K562 (cell line): ENCODE measurements at regions not wholly inside any gene's neighbourhood (a gene's known extent, or its start where the extent isn't known, plus 50 kb on each side); places are given as distances from the start of the nearest gene placed in this dataset.

Experiments used
- ATAC-seq: fragments of 200-7000 bp; cut with Tn5 transposase; 3 replicates; pipeline ENCODE4 v1.9.1; 2020; ENCODE audit warnings: moderate library complexity
- BruUV-seq: library from RNA; stranded (reverse); fragments of 400-500 nt; replicated peaks from 2 replicates; lab custom pipeline; 2021; lab: Mats Ljungman, UMichigan
- CTCF ChIA-PET: fragments of 300-600 bp; formaldehyde crosslinking; extraction: SDS; loops from one replicate; lab custom pipeline; 2021; ENCODE audit warnings: low intra/inter-chr PET ratio; lab: Yijun Ruan, JAX
- POLR2A ChIA-PET: fragments of 300-600, 350-650 bp; sonication (Branson Sonifier 250); formaldehyde crosslinking; extraction: SDS; loops from one replicate; lab custom pipeline; 2021; ENCODE audit warnings: antibody characterized with exemption, inconsistent platforms; lab: Yijun Ruan, JAX
- DNase-seq, 4 experiments: peaks; one replicate each; pipeline versions ENCODE4 v3.0.0 to v3.0.0-alpha.2; 2011 to 2018; ENCODE audit warnings: low spot score in 3 of 4, mixed read lengths in 3 of 4; ENCODE audit errors: extremely low read depth in 1 of 4
- FAIRE-seq: peaks from 2 replicates; lab custom pipeline; 2011; peaks lifted over from hg19 to GRCh38; lab: Jason Lieb, UNC
- H2AFZ ChIP-seq: 2 replicates; pipeline ENCODE4 v1.6.0; 2011; ENCODE audit warnings: low read depth, low read length, control low read depth, inconsistent platforms
- H3K27ac ChIP-seq: fragments of 200-600 bp; 3 replicates; pipeline ENCODE4 v1.8.0; 2011; ENCODE audit warnings: low read depth, mild to moderate bottlenecking, control low read depth, inconsistent platforms, low read length, moderate library complexity, mixed read lengths; ENCODE audit errors: extremely low read depth
- H3K27me3 ChIP-seq, 2 experiments: fragments of 300-600 bp in 1 of 2; 2 replicates in 1 of 2; 3 replicates in 1 of 2; pipeline versions ENCODE4 v1.6.0 to v1.8.0; 2011; ENCODE audit warnings: inconsistent platforms in 2 of 2, low read length in 2 of 2, mild to moderate bottlenecking in 1 of 2, mixed read lengths in 1 of 2, moderate library complexity in 1 of 2; ENCODE audit not compliant: control insufficient read depth in 2 of 2, insufficient read depth in 2 of 2
- H3K36me3 ChIP-seq: fragments of 300-600 bp; 3 replicates; pipeline ENCODE4 v1.8.0; 2011; ENCODE audit warnings: mild to moderate bottlenecking, low read length, inconsistent platforms; ENCODE audit not compliant: control insufficient read depth, insufficient read depth
- H3K4me1 ChIP-seq, 2 experiments: fragments of 200-600 bp in 1 of 2; replicated peaks in 1 of 2; 2 replicates in 1 of 2; 3 replicates in 1 of 2; pipeline versions ENCODE4 v1.5.1 to v1.8.0; 2011; ENCODE audit warnings: inconsistent platforms in 2 of 2, low read length in 2 of 2, mild to moderate bottlenecking in 1 of 2, mixed read lengths in 1 of 2, moderate library complexity in 1 of 2; ENCODE audit not compliant: control insufficient read depth in 2 of 2, insufficient read depth in 2 of 2
- H3K4me2 ChIP-seq: 2 replicates; pipeline ENCODE4 v1.6.1; 2011; ENCODE audit warnings: low read length, control low read depth, inconsistent platforms, mixed read lengths; ENCODE audit not compliant: insufficient read depth
- H3K4me3 ChIP-seq: fragments of 200-600 bp; sonication (generic), shearing (Covaris generic); 2 replicates; pipeline ENCODE4 v1.5.1; 2016; ENCODE audit warnings: control low read depth, inconsistent platforms
- H3K79me2 ChIP-seq: fragments of 200-600 bp; 3 replicates; pipeline ENCODE4 v1.8.0; 2011; ENCODE audit warnings: low read length, inconsistent platforms; ENCODE audit not compliant: control insufficient read depth, insufficient read depth
- H3K9ac ChIP-seq, 2 experiments: 2 replicates each; pipeline versions ENCODE4 v1.6.0 to v1.6.1; 2011; ENCODE audit warnings: low read depth in 2 of 2, low read length in 2 of 2, control low read depth in 1 of 2, inconsistent platforms in 1 of 2, mild to moderate bottlenecking in 1 of 2, mixed read lengths in 1 of 2; ENCODE audit not compliant: insufficient read depth in 1 of 2
- H3K9me1 ChIP-seq: one replicate; pipeline ENCODE4 v1.6.0; 2011; ENCODE audit warnings: inconsistent platforms, mild to moderate bottlenecking, low read length, moderate library complexity; ENCODE audit not compliant: control insufficient read depth, insufficient read depth
- H3K9me3 ChIP-seq: replicated peaks from 2 replicates; pipeline ENCODE4 v1.5.1; 2011; ENCODE audit warnings: low read depth, low read length, inconsistent platforms; ENCODE audit not compliant: control insufficient read depth, insufficient read depth
- H4K20me1 ChIP-seq: replicated peaks from 2 replicates; pipeline ENCODE4 v1.6.1; 2011; ENCODE audit warnings: low read length, inconsistent platforms, mixed read lengths; ENCODE audit not compliant: control insufficient read depth, insufficient read depth
- ARID1B ChIP-seq: fragments of 450-650 bp; IDR thresholded peaks from 2 replicates; pipeline ENCODE4 v1.6.1; 2016; ENCODE audit warnings: antibody characterized with exemption, mild to moderate bottlenecking, inconsistent platforms
- CBX2 ChIP-seq: fragments of 200-600 bp; sonication (generic); IDR thresholded peaks from one replicate; pipeline ENCODE4 v1.6.1; 2012; ENCODE audit warnings: mild to moderate bottlenecking, low read length, inconsistent platforms; ENCODE audit not compliant: insufficient read depth, poor library complexity, severe bottlenecking
- ELF2 ChIP-seq: fragments of 250-450 bp; sonication (Bioruptor Pico); IDR thresholded peaks from 2 replicates; pipeline ENCODE4 v1.5.0; 2021; ENCODE audit warnings: mild to moderate bottlenecking
- FOXA1 ChIP-seq: fragments of 450-650 bp; IDR thresholded peaks from 2 replicates; pipeline ENCODE4 v1.6.1; 2016; ENCODE audit warnings: mild to moderate bottlenecking, borderline replicate concordance
- GTF2A2 ChIP-seq: IDR thresholded peaks from 2 replicates; pipeline ENCODE4 v1.6.1; 2016; ENCODE audit warnings: mild to moderate bottlenecking, missing genetic modification characterization, missing compliant biosample characterization
- MYNN ChIP-seq, 2 experiments: sonication (generic); formaldehyde crosslinking in 1 of 2; IDR thresholded peaks; 2 replicates each; pipeline versions ENCODE4 v1.5.0 to v1.6.1; 2016 to 2020; ENCODE audit warnings: antibody characterized with exemption in 1 of 2, missing genetic modification reagents in 1 of 2
- PML ChIP-seq: IDR thresholded peaks from 2 replicates; pipeline ENCODE4 v1.6.1; 2012; ENCODE audit warnings: low read length, inconsistent platforms
- POLR2AphosphoS2 ChIP-seq: IDR thresholded peaks from 2 replicates; pipeline ENCODE4 v1.6.1; 2012; ENCODE audit warnings: low read length, improper control_type of control experiment
- ZC3H4 ChIP-seq: sonication (generic); formaldehyde crosslinking; IDR thresholded peaks from 2 replicates; pipeline ENCODE4 v1.9.0; 2021; ENCODE audit warnings: missing genetic modification reagents, borderline replicate concordance
- ZFX ChIP-seq: sonication (generic); formaldehyde crosslinking; IDR thresholded peaks from 2 replicates; pipeline ENCODE4 v1.8.0; 2022; ENCODE audit warnings: mild to moderate bottlenecking, missing genetic modification reagents, moderate library complexity
- ZNF143 ChIP-seq: sonication (generic); formaldehyde crosslinking; IDR thresholded peaks from 2 replicates; pipeline ENCODE4 v1.9.0; 2022; ENCODE audit warnings: mild to moderate bottlenecking, missing genetic modification reagents
- ZNF583 ChIP-seq: fragments of 250-450 bp; sonication (Bioruptor Pico); IDR thresholded peaks from 2 replicates; pipeline ENCODE4 v1.4.0; 2020
- WGBS: fragments of 100-300 bp; shearing (Covaris generic); methylation state at CpG from one replicate; pipeline ENCODE4 v1.1.6; 2016; ENCODE audit warnings: low coverage, mixed read lengths; ENCODE audit not compliant: insufficient coverage; ENCODE audit errors: missing lambda C conversion rate; 5-methylcytosine and 5-hydroxymethylcytosine counted together
- in situ Hi-C: fragments of 300-500 bp; cut with MboI; formaldehyde crosslinking; loops from 4 replicates; pipeline ENCODE4 v1.15.0; 2018; ENCODE audit warnings: inconsistent platforms, mixed read lengths
- intact Hi-C: fragments of 100-400 bp; cut with micrococcal nuclease; formaldehyde crosslinking; loops from 2 replicates; pipeline ENCODE4 v1.14.2; 2022
- TF ChIP-seq, protein P1 (sequence below): fragments of 250-450 bp; sonication (Bioruptor Pico); IDR thresholded peaks from 2 replicates; pipeline ENCODE4 v1.5.1; 2021; ENCODE audit warnings: mild to moderate bottlenecking
- TF ChIP-seq, protein P2 (sequence below): IDR thresholded peaks from 2 replicates; pipeline ENCODE4 v1.6.1; 2011; ENCODE audit not compliant: insufficient read length; ENCODE audit errors: extremely low read depth
- TF ChIP-seq, protein P3 (sequence below): sonication (generic); formaldehyde crosslinking; IDR thresholded peaks from 2 replicates; pipeline ENCODE4 v1.8.1; 2023; ENCODE audit warnings: mild to moderate bottlenecking, missing genetic modification reagents
- TF ChIP-seq, protein P4 (sequence below): sonication (generic); formaldehyde crosslinking; IDR thresholded peaks from 2 replicates; pipeline ENCODE4 v1.8.1; 2023; ENCODE audit warnings: missing genetic modification reagents, mild to moderate bottlenecking, borderline replicate concordance

DNA sequence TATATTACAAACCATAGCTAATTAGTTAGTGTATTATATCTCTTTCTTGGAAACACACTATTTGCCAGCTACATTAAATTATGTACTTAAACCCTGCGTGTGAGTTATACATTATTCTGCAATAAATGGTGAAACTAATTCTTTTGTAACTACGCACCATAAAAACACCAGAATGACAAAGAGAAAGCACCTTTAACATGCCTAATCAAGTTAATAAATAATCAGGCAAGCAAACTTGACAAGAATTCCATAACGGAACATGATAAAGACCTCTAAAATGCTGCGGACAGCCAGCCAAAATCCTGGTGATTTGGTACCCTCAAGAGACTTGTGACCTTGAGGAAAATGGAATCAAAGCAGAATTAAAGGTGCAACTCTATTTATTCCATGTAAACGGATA lies 375.3 kb upstream of the KITLG start:
- no peak overlapping the region for H3K4me2 ChIP-seq
- no peaks in the 10 kb centered on the region for H4K20me1 ChIP-seq
- CTCF ChIA-PET = no interaction called here
- intact Hi-C loops = no loop called here
- H3K9me3 ChIP-seq = no peaks in the 10 kb centered on the region; the same call in none of the 2 replicates
- no peak overlapping the region for H3K4me3 ChIP-seq
- POLR2A ChIA-PET = no interaction called here
- WGBS = 4% methylated on average over 5 of the region's 5 CpGs
- no peak overlapping the region for H2AFZ ChIP-seq
- no peaks in the 10 kb centered on the region for H3K79me2 ChIP-seq
- FAIRE-seq = no peak
- TF ChIP-seq ZNF583 (CRISPR knock-in tag) (no peak), ELF2 (CRISPR knock-in tag) (no peak), ZC3H4 (CRISPR knock-in tag) (no peak), MYNN (IDR thresholded peaks at IDR 0.05) (no peak), MYNN (CRISPR knock-in tag; IDR thresholded peaks at IDR 0.05) (no peak), GTF2A2 (tag) (no peak), ARID1B (no peak), ZFX (CRISPR knock-in tag) (no peak), POLR2AphosphoS2 (no peak), FOXA1 (no peak), PML (no peak), ZNF143 (no peak), CBX2 (no peak)
- TF ChIP-seq, protein P1, sequence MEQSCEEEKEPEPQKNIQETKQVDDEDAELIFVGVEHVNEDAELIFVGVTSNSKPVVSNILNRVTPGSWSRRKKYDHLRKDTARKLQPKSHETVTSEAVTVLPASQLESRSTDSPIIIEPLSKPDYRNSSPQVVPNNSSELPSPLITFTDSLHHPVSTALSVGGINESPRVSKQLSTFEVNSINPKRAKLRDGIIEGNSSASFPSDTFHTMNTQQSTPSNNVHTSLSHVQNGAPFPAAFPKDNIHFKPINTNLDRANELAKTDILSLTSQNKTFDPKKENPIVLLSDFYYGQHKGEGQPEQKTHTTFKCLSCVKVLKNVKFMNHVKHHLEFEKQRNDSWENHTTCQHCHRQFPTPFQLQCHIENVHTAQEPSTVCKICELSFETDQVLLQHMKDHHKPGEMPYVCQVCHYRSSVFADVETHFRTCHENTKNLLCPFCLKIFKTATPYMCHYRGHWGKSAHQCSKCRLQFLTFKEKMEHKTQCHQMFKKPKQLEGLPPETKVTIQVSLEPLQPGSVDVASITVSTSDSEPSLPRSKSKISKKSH (CRISPR knock-in tag) = no peak
- TF ChIP-seq, protein P2, sequence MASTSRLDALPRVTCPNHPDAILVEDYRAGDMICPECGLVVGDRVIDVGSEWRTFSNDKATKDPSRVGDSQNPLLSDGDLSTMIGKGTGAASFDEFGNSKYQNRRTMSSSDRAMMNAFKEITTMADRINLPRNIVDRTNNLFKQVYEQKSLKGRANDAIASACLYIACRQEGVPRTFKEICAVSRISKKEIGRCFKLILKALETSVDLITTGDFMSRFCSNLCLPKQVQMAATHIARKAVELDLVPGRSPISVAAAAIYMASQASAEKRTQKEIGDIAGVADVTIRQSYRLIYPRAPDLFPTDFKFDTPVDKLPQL = no peak
- TF ChIP-seq, protein P3, sequence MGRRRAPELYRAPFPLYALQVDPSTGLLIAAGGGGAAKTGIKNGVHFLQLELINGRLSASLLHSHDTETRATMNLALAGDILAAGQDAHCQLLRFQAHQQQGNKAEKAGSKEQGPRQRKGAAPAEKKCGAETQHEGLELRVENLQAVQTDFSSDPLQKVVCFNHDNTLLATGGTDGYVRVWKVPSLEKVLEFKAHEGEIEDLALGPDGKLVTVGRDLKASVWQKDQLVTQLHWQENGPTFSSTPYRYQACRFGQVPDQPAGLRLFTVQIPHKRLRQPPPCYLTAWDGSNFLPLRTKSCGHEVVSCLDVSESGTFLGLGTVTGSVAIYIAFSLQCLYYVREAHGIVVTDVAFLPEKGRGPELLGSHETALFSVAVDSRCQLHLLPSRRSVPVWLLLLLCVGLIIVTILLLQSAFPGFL (CRISPR knock-in tag) = no peak
- TF ChIP-seq, protein P4, sequence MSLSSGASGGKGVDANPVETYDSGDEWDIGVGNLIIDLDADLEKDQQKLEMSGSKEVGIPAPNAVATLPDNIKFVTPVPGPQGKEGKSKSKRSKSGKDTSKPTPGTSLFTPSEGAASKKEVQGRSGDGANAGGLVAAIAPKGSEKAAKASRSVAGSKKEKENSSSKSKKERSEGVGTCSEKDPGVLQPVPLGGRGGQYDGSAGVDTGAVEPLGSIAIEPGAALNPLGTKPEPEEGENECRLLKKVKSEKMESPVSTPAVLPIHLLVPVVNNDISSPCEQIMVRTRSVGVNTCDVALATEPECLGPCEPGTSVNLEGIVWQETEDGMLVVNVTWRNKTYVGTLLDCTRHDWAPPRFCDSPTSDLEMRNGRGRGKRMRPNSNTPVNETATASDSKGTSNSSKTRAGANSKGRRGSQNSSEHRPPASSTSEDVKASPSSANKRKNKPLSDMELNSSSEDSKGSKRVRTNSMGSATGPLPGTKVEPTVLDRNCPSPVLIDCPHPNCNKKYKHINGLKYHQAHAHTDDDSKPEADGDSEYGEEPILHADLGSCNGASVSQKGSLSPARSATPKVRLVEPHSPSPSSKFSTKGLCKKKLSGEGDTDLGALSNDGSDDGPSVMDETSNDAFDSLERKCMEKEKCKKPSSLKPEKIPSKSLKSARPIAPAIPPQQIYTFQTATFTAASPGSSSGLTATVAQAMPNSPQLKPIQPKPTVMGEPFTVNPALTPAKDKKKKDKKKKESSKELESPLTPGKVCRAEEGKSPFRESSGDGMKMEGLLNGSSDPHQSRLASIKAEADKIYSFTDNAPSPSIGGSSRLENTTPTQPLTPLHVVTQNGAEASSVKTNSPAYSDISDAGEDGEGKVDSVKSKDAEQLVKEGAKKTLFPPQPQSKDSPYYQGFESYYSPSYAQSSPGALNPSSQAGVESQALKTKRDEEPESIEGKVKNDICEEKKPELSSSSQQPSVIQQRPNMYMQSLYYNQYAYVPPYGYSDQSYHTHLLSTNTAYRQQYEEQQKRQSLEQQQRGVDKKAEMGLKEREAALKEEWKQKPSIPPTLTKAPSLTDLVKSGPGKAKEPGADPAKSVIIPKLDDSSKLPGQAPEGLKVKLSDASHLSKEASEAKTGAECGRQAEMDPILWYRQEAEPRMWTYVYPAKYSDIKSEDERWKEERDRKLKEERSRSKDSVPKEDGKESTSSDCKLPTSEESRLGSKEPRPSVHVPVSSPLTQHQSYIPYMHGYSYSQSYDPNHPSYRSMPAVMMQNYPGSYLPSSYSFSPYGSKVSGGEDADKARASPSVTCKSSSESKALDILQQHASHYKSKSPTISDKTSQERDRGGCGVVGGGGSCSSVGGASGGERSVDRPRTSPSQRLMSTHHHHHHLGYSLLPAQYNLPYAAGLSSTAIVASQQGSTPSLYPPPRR (CRISPR knock-in tag) = no peak
- TF ChIP-seq, all 486 proteins: peak for 0
- BruUV-seq = no TSS peak
- ATAC-seq (no peak), DNase-seq (no peak)
- Histone ChIP-seq H3K36me3 (no peaks in the 10 kb centered on the region), H3K4me1 (no peaks in the 10 kb centered on the region), H3K9ac (no peak overlapping the region), H3K9me1 (no peaks in the 10 kb centered on the region), H3K27ac (no peak overlapping the region), H3K27me3 (no peaks in the 10 kb centered on the region)
- in situ Hi-C loops = no loop called here
